Stimulated activated naive CD8-positive, alpha-beta T cell treated with anti-CD3 and anti-CD28 coated beads, Interleukin-15, Interleukin-2, amounts not matched to agents 100 ng/mL and 50 ng/mL, for 24 hours (primary cell): ENCODE measurements at regions not wholly inside any gene's neighbourhood (a gene's known extent, or its start where the extent isn't known, plus 50 kb on each side); places are given as distances from the start of the nearest gene placed in this dataset.

Experiments used
- H3K27ac Mint-ChIP-seq: one replicate; pipeline ENCODE4 v1.8.0; 2021; ENCODE audit warnings: mild to moderate bottlenecking, mixed read lengths
- H3K27me3 Mint-ChIP-seq: one replicate; pipeline ENCODE4 v1.8.0; 2021; ENCODE audit warnings: mixed read lengths
- H3K36me3 Mint-ChIP-seq: one replicate; pipeline ENCODE4 v1.8.0; 2021; ENCODE audit warnings: low read depth, mixed read lengths
- H3K4me1 Mint-ChIP-seq: one replicate; pipeline ENCODE4 v1.8.0; 2021; ENCODE audit warnings: low read depth, mixed read lengths
- H3K4me3 Mint-ChIP-seq: one replicate; pipeline ENCODE4 v1.8.0; 2021; ENCODE audit warnings: mild to moderate bottlenecking, mixed read lengths
- H3K9me3 Mint-ChIP-seq: one replicate; pipeline ENCODE4 v1.8.0; 2021; ENCODE audit warnings: mixed read lengths

DNA sequence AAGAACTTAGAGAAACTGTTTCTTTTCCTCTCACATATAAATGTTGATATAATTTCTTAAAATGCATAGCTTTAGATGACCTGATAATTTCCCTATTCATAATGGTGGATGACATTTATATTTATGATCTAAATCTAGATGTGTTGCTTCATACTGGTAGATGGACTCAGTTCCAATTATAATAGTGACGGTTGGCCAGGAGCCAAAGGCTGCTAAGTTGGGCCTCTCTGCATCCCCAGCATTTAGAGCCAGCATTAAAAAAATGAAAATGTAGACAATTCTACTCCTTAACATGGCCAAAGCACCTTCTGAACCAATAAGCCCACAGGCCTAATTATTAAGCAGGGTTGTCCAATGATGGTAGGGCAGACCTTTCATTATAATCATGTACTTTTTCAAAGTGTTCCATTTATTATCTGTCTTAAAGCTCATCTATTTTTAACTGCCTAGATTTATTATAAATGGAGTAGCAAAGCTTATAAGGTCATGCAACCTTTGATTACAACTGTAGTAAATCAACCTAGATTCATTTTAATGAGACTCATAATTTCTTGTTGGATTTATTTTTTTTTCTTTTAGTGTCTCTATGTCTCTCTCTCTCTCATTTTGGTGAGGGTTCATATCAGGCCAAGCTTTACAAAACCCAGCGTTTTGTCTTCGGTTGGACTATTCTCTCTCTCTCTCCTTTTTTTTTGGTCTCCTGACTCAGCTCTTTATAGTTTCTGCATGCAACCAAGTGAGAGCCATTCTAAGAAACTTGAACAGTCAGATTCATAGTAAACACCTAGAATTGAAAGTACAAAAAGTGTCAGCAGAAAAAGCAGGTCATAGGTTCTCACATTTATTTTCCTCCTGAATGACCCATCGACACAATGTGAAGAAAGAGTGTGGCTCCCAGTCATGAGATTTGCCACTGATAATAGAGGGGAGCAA lies 2016.1 kb upstream of the PIK3C3 start:
- Mint-ChIP-seq H3K27ac (no peak overlapping the region), H3K4me1 (no peaks in the 10 kb centered on the region), H3K27me3 (peaks cover 3% of the 10 kb centered on the region), H3K9me3 (peaks cover 21% of the 10 kb centered on the region), H3K4me3 (no peak overlapping the region), H3K36me3 (no peaks in the 10 kb centered on the region)

- H3K27ac Mint-ChIP-seq = no peak overlapping the region
- no peaks in the 10 kb centered on the region for H3K36me3 Mint-ChIP-seq
- no peaks in the 10 kb centered on the region for H3K4me1 Mint-ChIP-seq
- H3K9me3 Mint-ChIP-seq = peaks cover 25% of the 10 kb centered on the region
- no peak overlapping the region for H3K4me3 Mint-ChIP-seq
- H3K27me3 Mint-ChIP-seq = no peaks in the 10 kb centered on the region
Observed at GRCh38 chr18:39935598-39935997, 2019.4 kb upstream of the PIK3C3 start.

DNA sequence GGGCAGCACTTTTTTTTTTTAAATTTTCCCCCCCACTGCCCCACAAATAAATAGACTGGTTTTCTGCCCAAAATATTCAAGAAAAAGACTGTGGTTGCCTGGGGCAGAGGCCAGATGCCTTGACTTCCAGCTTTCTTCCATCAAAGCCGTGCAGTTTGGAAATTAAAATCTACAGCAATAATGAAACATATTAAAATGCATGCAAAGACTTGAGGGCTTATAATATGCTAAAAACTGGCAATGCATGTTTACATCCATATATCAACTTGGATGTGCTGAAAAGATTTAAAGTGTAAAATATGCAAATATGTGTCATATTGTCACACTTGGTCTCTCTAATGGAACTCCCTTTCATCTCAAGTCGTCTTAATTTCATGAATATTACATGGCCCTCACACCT lies 2036.2 kb upstream of the PIK3C3 start:
- Mint-ChIP-seq H3K9me3 (no peaks in the 10 kb centered on the region), H3K27ac (no peak overlapping the region), H3K27me3 (no peaks in the 10 kb centered on the region), H3K4me1 (no peaks in the 10 kb centered on the region), H3K36me3 (no peaks in the 10 kb centered on the region), H3K4me3 (no peak overlapping the region)

DNA sequence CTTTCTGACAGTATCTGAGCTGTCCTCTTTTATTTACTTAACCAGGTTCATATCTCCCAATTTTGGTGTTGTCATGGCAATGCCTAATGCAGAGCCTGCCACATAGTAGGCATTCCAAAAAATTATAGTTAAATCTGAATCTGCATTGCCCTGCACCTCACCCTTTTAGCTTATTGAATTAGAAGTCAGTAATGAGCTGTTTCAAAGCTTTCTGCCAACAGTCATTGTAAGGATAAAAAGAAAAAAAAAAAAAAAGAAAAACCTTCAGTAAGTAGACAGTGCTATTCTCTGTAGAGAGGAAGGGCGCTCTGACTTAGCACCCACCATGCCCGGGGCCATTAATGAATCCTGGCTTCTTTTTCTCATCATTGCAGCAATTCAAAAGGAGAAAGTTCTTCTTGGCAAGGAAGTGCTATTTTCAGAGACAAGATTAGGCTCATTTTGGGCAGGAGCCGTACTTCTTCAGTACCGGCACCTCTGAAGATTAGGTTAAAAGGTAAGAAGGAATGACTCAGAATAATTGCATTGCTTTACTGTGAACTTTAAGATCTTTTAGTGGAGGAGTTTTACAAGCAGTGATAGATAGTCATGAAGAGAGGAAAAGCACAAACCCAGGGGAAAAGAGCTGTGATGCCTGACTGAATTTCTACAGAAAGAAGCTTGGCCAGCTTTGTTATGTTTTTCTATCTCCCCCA lies 2041.2 kb upstream of the PIK3C3 start:
- Mint-ChIP-seq H3K4me1 (no peaks in the 10 kb centered on the region), H3K27ac (no peak overlapping the region), H3K9me3 (peaks cover 17% of the 10 kb centered on the region), H3K36me3 (no peaks in the 10 kb centered on the region), H3K4me3 (no peak overlapping the region), H3K27me3 (no peaks in the 10 kb centered on the region)

DNA sequence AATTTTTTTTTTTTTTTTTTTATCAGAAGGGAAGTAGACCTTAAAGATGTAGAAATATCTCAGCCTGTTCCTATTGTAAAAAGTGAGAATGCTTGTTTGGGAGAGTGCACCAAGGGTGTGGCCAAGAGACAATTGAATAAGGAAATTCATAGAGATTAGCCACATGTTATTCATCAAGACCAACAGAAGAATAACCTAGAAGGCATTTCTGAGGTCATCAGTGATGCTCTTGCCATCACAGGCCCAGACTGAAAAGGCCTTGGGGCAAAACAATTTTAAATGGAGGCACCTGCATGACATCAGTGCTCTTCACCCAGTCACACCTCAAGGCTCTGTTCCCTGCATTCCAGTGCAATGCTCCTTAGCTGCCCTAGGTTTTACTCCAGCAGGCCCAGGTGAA lies 2043.3 kb upstream of the PIK3C3 start:
- Mint-ChIP-seq H3K27ac (no peak overlapping the region), H3K4me3 (no peak overlapping the region), H3K9me3 (peaks cover 22% of the 10 kb centered on the region), H3K27me3 (no peaks in the 10 kb centered on the region), H3K4me1 (no peaks in the 10 kb centered on the region), H3K36me3 (no peaks in the 10 kb centered on the region)

GRCh38 chr18:39909706-39910105 lies 2045.3 kb upstream of the PIK3C3 start:
- Mint-ChIP-seq H3K27me3 (no peaks in the 10 kb centered on the region), H3K36me3 (no peaks in the 10 kb centered on the region)

DNA sequence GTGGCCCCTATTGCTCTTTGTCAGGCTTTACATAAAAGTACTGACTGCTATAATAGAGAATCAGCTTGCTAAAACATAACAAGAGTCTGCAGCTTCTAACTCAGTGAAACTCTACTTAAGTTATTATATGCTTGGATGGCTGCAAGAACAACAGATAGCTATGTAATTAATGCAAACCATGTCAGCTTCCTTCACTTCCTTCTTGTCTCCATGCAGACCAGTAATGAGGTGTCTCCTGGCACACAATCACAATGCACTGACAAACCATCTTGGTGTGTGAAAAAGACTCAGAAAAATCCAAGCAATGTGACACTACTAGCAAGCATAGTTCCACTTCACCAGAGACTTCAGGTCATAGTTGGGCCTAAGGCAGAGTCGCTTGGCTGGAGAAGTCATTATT lies 2068.9 kb upstream of the PIK3C3 start:
- Mint-ChIP-seq H3K27me3 (no peaks in the 10 kb centered on the region), H3K36me3 (no peaks in the 10 kb centered on the region), H3K4me1 (no peaks in the 10 kb centered on the region), H3K4me3 (no peak overlapping the region), H3K27ac (no peak overlapping the region), H3K9me3 (peaks cover 6% of the 10 kb centered on the region)

More at GRCh38 chr18:39909706-39910105, 2045.3 kb upstream of the PIK3C3 start:
- no peak overlapping the region for H3K27ac Mint-ChIP-seq
- H3K9me3 Mint-ChIP-seq = peaks cover 22% of the 10 kb centered on the region
- H3K4me3 Mint-ChIP-seq = no peak overlapping the region
- no peaks in the 10 kb centered on the region for H3K4me1 Mint-ChIP-seq

DNA sequence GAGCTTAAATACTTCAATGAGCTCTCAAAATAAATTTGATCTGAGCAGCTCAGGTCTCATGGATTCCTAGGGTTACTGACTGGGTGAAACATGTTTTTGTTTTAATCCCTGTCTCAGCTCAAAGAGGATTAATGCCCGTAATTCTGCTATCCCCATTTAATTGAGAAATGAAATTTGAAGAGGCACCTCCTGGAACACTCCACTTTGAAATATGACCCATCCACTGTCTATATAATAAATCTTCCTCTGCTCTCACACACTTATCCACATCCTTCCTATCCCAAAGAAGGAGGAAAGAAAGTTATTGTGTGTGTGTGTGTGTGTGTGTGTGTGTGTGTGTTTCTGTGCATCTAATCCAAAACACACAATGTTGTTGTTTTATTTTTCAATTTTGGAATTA lies 2082.4 kb upstream of the PIK3C3 start:
- no peaks in the 10 kb centered on the region for H3K36me3 Mint-ChIP-seq
- no peak overlapping the region for H3K27ac Mint-ChIP-seq
- peaks cover 4% of the 10 kb centered on the region for H3K27me3 Mint-ChIP-seq
- peaks cover 14% of the 10 kb centered on the region for H3K9me3 Mint-ChIP-seq
- H3K4me1 Mint-ChIP-seq = no peaks in the 10 kb centered on the region
- no peak overlapping the region for H3K4me3 Mint-ChIP-seq

DNA sequence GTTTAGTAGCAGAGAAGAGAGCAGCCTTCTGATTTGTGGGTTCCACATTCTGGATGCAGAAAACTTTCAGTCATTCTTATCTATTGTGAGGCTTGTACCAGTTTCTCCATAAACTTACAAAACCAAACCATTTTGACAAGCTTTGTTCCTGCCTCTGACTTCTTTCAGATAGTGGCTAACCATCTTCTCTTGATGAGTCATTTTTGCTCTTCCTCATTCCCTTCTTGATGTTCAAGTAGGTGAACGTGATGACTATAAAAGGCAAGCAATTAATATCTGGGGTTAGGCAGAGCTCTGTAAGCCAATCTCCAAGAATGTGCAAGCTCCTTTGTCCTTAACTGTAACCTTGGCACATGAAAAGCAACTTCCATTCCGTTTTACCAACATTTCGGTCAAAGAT lies 2083.1 kb upstream of the PIK3C3 start:
- H3K4me3 Mint-ChIP-seq = no peak overlapping the region
- peaks cover 14% of the 10 kb centered on the region for H3K9me3 Mint-ChIP-seq
- peaks cover 4% of the 10 kb centered on the region for H3K27me3 Mint-ChIP-seq
- H3K4me1 Mint-ChIP-seq = no peaks in the 10 kb centered on the region
- no peaks in the 10 kb centered on the region for H3K36me3 Mint-ChIP-seq
- no peak overlapping the region for H3K27ac Mint-ChIP-seq

DNA sequence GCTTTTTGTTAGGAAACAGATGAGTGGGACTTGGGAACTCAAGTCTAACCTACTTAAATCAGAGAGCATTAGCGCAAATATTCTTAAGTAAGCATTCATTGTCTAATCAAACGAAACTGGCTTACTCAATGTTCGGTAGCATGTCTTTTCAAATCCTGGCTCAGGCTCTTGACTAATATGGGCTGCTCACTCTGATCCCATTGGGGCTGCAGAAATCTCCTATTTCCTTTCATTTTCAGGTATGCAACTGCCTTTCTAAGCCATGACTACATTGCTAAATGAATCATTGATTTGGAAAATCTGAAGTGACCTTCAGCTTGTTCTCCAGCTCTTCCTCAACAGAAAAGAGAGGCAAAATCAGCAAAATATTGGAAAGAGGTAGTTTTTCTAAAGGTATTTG lies 2084.4 kb upstream of the PIK3C3 start:
- H3K36me3 Mint-ChIP-seq = no peaks in the 10 kb centered on the region
- H3K4me1 Mint-ChIP-seq = no peaks in the 10 kb centered on the region
- no peak overlapping the region for H3K4me3 Mint-ChIP-seq
- H3K27me3 Mint-ChIP-seq = peaks cover 4% of the 10 kb centered on the region
- no peak overlapping the region for H3K27ac Mint-ChIP-seq
- peaks cover 14% of the 10 kb centered on the region for H3K9me3 Mint-ChIP-seq

- Mint-ChIP-seq H3K9me3 (peaks cover 3% of the 10 kb centered on the region), H3K4me3 (no peak overlapping the region), H3K27me3 (no peaks in the 10 kb centered on the region), H3K27ac (no peak overlapping the region), H3K36me3 (no peaks in the 10 kb centered on the region), H3K4me1 (no peaks in the 10 kb centered on the region)
Observed at GRCh38 chr18:39863916-39864315, 2091.1 kb upstream of the PIK3C3 start.

DNA sequence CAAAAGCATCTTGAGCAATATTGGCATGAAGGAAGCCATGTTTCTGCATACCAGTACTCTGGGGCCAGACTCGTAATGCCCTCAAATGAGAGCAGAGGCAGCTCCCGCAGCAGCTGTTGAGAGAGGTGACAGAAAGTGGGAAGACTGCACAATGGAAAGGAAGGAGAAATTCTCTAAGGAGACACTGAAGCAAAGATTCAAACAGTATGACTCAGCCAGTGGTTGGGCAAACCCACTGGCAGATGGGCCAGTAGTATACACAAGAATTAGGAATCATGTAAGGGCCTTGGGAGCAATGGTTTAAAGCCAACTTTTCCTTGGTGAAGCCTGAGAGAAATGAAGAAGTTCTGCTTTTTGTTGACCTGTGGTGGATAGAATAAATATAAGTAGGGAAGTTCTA lies 2092.7 kb upstream of the PIK3C3 start:
- H3K36me3 Mint-ChIP-seq = no peaks in the 10 kb centered on the region
- no peaks in the 10 kb centered on the region for H3K27me3 Mint-ChIP-seq
- H3K4me3 Mint-ChIP-seq = no peak overlapping the region
- no peak overlapping the region for H3K27ac Mint-ChIP-seq
- no peaks in the 10 kb centered on the region for H3K4me1 Mint-ChIP-seq
- peaks cover 3% of the 10 kb centered on the region for H3K9me3 Mint-ChIP-seq

DNA sequence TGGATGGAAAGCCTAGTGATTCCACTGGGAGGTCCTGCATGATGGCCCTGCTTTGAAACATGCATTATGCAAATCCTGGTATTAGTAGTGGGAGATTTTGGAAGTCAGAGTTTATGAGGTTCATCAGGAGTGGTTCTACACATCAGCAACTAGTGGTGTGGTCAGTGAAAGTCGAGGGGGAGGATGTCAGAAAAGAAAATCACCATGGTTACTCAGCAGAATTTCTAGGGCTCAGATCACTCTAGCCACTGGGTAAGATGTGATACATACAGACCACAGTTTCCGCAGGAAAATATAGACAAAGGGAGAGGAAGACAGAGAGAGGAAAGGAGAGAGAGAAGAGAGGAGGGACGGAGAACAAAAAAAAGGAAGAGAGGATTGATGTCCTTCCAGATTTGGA lies 2100.7 kb upstream of the PIK3C3 start:
- Mint-ChIP-seq H3K36me3 (no peaks in the 10 kb centered on the region), H3K27me3 (no peaks in the 10 kb centered on the region), H3K9me3 (peaks cover 6% of the 10 kb centered on the region), H3K4me1 (no peaks in the 10 kb centered on the region), H3K4me3 (no peak overlapping the region), H3K27ac (no peak overlapping the region)

GRCh38 chr18:39846265-39846664 lies 2108.8 kb upstream of the PIK3C3 start:
- H3K27ac Mint-ChIP-seq = no peak overlapping the region
- no peak overlapping the region for H3K4me3 Mint-ChIP-seq
- H3K4me1 Mint-ChIP-seq = no peaks in the 10 kb centered on the region
- no peaks in the 10 kb centered on the region for H3K36me3 Mint-ChIP-seq
- peaks cover 12% of the 10 kb centered on the region for H3K27me3 Mint-ChIP-seq
- peaks cover 2% of the 10 kb centered on the region for H3K9me3 Mint-ChIP-seq

GRCh38 chr18:39845631-39846030 lies 2109.4 kb upstream of the PIK3C3 start:
- no peaks in the 10 kb centered on the region for H3K9me3 Mint-ChIP-seq
- H3K4me1 Mint-ChIP-seq = no peaks in the 10 kb centered on the region
- H3K4me3 Mint-ChIP-seq = no peak overlapping the region
- no peak overlapping the region for H3K27ac Mint-ChIP-seq
- no peaks in the 10 kb centered on the region for H3K36me3 Mint-ChIP-seq
- peaks cover 18% of the 10 kb centered on the region for H3K27me3 Mint-ChIP-seq
